Activated CD4-positive, alpha-beta T cell treated with anti-CD3 and anti-CD28 coated beads, Interleukin-2, amount 50 U/mL, for 4 hours (primary cell): ENCODE measurements at regions not wholly inside any gene's neighbourhood (a gene's known extent, or its start where the extent isn't known, plus 50 kb on each side); places are given as distances from the start of the nearest gene placed in this dataset.
"Not testable (repeated sequence)": the region's sequence is repeated elsewhere in the genome, so short reads cannot be mapped to it uniquely, and the experiment has no call there.

Experiments used
- DNase-seq, 2 experiments: peaks; one replicate each; pipeline ENCODE4 v3.0.0-alpha.2; 2020

DNA sequence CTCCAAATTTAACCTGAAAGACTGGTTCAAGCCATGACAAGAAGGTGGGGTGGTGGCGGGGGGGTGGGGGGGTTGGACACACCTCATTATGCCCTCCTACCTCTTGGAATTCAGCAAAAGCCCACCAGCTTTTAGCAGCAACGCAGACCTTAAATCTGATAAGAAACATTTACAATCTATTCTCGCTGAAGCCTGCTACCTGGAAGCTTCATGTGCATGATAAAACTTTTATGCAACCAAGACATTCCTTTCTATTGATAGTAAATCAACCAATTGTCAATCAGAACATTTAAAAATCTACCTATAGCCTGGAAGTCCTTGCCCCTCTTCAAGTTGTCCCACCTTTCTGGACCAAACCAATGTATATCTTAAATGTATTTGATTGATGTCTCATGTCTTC lies 113.6 kb upstream of the FAM98A start:
- DNase-seq: no peak

DNA sequence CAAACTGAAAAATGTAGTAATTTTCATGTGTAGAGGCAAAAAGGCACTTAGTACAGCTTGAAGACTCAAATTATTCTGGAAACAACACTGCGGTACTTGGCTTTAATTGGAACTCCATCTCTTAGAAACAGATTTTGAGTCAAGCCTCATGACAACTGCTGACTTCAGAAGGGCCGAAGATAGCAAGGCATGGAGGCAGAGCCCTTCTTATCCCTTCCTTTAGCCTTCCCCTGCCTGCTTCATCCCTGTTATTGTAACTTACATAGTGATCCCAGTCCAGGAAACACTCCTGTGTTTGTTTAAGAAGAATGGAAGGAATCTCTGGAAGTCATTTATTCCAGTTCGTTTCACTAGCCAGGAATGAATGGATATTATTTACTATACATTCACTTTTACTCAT lies 110.9 kb upstream of the FAM98A start:
- DNase-seq: no peak

- no peak for DNase-seq
Measured at GRCh38 chr2:33707312-33707711, 108.2 kb upstream of the FAM98A start.

GRCh38 chr2:33706410-33706809 lies 107.3 kb upstream of the FAM98A start:
- DNase-seq: no peak

- DNase-seq: no peak
Measured at GRCh38 chr2:33704406-33704855, 105.3 kb upstream of the FAM98A start.

GRCh38 chr2:33696234-33696633 lies 97.1 kb upstream of the FAM98A start:
- no peak for DNase-seq

DNA sequence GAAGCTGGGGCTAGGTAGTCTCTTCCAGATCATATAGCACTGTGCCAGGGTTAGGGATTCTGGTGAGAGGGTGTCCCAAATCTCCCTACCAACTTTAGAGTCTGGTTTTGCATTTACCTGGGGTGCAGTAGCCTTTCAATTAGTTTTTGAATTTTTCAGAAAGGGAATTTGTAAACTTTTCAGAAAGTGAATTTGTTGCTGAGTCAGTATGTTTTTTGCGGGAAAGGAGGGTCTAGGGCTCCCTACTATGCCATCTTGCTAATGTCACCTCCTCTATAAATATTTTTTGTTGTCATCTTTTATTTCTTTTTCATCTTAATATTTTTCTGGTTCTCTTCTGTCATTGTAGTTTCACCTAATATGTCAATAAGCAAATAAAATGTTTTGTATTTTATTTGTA lies 95.8 kb upstream of the FAM98A start:
- no peak for DNase-seq

GRCh38 chr2:33690686-33691085 lies 91.6 kb upstream of the FAM98A start:
- not testable (repeated sequence) for DNase-seq

DNA sequence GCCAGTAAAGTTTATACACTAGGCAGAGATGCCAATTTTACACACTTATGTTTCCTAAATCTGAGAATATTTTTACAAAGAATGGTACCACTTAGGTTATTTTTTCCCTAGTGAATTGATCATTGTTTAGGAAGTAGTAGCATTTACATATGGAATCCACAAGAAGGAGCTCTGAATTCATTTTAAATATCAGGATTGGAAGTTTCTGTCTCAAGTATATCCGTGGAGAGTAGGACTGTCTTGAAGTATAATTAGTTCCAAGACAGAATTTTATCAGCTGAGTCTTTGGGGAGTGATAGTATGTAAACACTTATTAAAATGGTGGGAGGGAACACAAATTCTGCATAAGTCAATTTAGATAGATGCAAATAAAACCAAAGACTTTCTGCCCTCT lies 82.3 kb upstream of the FAM98A start:
- no peak for DNase-seq

- DNase-seq: no peak
Measured at GRCh38 chr2:33680644-33681363, 81.7 kb upstream of the FAM98A start.

DNA sequence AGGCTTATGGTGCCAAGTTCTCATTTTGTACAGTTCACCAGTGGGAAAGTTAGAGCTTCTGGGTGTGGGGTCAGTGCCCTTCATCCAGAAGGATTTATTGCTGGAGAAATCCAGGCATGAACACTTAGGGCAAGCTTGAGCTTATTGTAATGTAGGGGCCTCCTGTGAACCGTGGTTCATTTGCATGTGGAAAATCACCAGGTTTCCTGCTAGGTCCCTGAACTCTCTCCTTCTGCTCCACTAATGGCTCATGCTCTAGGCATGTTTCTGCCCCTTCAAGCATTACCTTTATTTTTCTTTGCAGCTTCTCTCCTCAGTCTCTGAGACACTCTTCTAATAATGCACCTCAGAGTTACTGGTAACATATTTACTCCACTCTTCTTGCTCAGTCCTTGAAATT lies 79.3 kb upstream of the FAM98A start:
- no peak for DNase-seq

- DNase-seq: no peak
Measured at GRCh38 chr2:33673937-33674336, 74.8 kb upstream of the FAM98A start.

DNA sequence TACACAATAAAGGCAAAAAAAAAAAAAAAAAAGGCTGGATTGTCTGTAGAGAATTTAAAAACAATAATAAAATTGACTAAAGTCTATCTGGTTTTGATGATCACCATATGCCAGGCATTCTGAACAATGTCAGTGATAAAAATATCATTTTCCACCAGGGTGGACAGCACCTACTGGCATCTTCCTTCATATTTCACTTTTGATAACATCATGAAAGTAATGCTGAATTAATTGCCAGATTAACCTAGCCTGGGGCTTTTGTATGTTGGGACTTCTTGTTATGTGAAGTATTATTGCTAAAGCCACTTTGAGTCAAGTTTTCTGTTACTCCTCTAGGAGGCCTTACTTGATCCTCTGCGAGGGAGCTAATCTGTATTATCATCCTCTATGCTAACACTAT lies 73.8 kb upstream of the FAM98A start:
- no peak for DNase-seq

- no peak for DNase-seq
Measured at GRCh38 chr2:33672389-33672788, 73.3 kb upstream of the FAM98A start.

DNA sequence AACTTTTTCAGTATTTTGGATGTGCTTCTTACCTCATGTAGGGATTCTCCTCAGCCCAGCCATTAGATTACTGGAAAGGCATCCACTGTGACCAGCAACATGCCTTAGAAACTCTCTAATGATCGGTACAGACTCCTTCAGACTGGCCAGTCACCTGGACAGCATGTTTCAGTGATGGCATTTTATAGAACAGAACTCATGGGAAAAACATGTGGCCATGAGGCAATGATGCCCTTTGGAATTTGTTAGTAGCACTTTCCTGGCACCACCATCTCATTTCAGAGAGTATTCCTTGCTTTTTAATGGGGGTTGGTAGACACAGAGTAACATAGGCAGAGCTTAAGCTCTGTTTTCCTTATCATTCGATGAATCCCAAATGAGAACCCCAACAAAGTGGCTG lies 72.1 kb upstream of the FAM98A start:
- DNase-seq: no peak

DNA sequence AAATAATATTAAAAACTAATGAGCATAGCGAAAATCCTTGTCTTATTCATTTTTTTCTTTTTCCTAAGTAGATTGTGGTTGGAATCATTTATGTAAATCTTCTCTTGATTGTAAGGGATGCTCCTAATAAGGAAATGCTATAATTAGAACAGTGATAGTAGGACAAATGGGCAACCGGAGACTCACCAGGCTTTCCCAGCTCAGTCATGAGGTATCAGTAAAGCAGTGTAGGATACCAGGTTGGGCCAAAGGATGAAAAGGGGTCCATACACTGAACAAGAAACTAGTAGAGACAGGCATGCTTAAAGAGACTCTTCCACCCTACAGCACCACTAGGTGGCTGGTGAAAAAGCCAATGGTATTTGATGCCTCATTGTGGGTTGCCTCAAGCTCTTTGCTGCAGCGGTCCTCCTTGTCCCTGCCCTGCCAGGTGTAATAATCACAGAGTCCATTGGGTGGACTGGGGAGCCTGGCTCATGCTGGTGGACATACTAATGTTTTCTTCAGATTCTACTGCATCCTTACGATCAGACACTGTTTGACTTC lies 71.4 kb upstream of the FAM98A start:
- no peak for DNase-seq

DNA sequence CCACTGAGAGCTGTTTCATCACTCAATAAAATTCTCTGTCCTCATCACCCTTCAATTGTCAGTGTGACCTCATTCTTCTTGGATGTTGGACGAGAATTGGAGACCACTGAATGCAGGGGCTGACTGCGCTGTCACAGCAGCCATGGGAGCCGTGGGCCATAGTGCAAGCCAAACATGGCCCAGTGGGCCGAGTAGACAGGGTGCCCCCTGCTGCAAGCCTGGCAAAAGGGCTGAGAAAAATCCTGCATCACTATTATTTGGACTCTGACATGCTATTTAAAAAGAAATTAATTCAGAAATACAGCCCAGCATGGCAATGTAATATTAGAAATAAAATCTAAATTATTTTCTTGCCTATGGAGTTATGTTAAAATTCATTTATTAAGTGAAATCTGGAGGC lies 67.8 kb upstream of the FAM98A start:
- no peak for DNase-seq

DNA sequence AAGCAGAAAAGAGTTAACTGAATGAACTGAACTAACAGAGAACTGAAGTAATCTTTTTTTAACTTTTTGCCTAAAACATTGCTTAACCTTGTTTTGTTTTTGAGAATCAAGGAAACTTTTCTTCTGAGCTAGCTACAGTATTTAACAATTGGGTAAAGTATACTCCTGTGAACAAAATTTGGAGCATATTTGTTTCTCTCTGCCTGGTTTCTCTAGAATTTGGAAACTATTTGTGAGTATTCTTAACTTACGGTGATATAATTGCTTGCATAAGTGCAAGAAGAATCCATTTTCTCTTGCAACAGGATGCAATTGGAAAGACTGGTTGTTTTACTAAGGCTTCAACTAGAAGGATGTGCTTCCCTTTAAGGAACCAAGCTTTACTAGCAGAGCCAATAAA lies 65.9 kb upstream of the FAM98A start:
- no peak for DNase-seq

- DNase-seq: no peak
Measured at GRCh38 chr2:33660416-33661123, 61.5 kb upstream of the FAM98A start.

DNA sequence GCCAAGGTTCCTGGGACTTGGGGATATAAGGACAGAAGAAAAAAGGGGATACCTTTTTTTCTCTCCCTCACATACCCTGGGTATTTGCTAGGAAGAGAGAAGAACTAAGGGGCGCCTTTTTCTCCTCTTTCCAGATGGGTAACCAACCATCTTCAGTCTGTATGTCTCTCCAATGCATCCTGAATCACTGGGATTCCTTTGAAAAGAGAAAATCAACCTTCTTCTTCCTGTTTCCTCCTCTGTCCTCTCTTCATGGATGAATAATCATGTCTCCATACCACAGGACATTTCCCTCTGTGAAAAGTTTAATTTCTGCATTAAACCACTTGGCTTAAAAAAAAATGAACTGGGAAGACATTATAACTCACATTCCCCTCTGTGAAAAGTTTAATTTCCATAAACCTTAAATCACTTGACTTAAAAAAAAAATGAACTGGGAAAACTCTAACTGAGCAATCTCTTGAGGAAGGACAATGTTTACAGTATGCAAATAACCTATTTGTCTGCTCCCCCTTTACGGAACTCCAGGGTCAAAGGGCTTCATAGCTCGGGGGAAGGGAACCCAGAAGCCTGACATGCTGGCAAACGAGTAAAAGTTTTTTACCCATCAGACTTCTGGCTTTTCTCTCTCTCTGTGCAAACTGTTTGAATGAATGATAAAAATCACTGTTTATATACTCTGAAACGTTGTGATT lies 56.7 kb upstream of the FAM98A start:
- DNase-seq: no peak

DNA sequence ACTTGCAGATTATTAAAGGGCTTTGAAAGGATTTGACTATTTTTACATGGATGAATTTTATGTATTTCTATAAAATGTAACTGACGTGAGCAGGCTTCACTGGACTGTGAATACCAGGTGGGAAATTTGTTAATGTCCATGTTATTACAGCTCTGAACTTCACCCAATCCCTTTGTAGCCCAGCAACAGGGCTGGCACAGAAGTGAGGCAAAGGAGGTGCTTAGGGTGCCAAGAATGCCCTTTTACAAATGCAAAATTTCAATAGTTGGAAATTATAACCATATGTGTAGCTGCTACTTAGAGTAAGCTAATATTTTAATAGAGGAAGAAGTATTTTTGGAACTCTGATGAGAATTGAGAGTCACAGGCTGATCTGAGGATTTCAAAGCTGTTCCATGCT lies 53.7 kb upstream of the FAM98A start:
- no peak for DNase-seq

DNA sequence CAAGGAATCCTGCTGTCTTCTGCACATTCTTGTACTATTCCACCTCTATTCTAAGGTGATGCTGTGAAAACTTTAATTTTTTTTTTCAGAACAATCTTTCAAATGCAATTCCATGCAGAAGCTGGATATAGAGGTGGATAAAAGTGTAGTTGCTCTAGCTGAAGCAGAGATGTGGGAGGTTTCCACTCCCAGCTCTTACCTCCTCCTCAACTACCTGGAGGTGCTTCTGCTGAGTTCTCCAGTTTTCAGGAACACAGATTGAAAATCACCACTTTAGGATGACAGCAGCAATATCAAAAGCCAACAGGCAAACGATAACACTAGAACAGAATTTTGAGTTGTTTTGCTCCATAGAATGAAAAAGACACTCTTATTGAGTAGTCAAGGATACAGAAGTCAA lies 51.1 kb upstream of the FAM98A start:
- no peak for DNase-seq
